Vagina (tissue), 2 donors: ENCODE measurements at regions not wholly inside any gene's neighbourhood (a gene's known extent, or its start where the extent isn't known, plus 50 kb on each side); places are given as distances from the start of the nearest gene placed in this dataset.

Experiments used
- DNase-seq, 2 donors: peaks; one replicate each; pipeline ENCODE4 v3.0.0-alpha.2; 2017; ENCODE audit errors: extremely low spot score in 2 of 2
- H3K27ac ChIP-seq: fragments of 200-600 bp; sonication (generic); one replicate; pipeline ENCODE4 v1.5.1; 2019
- H3K27me3 ChIP-seq: fragments of 200-600 bp; sonication (generic); one replicate; pipeline ENCODE4 v1.5.1; 2019
- H3K36me3 ChIP-seq, 2 donors: fragments of 200-600 bp; sonication (generic); one replicate each; pipeline ENCODE4 v1.5.1; 2017 to 2019
- H3K4me1 ChIP-seq: fragments of 200-600 bp; sonication (generic); one replicate; pipeline ENCODE4 v1.5.1; 2019
- H3K4me3 ChIP-seq, 2 donors: fragments of 200-600 bp; sonication (generic); 1 replicate in 1 of 2; 2 replicates in 1 of 2; pipeline ENCODE4 v1.5.1; 2016 to 2019
- H3K9me3 ChIP-seq: fragments of 200-600 bp; sonication (generic); one replicate; pipeline ENCODE4 v1.5.1; 2019
- POLR2A ChIP-seq, 2 donors: fragments of 450-650 bp; IDR thresholded peaks; one replicate each; pipeline ENCODE4 v1.6.1; 2017; ENCODE audit warnings: antibody characterized with exemption in 2 of 2, mild to moderate bottlenecking in 2 of 2, moderate library complexity in 2 of 2
- POLR2AphosphoS5 ChIP-seq, 2 donors: sonication (generic); formaldehyde crosslinking; IDR thresholded peaks; one replicate each; pipeline ENCODE4 v1.9.0; 2017; ENCODE audit warnings: antibody characterized with exemption in 2 of 2, mild to moderate bottlenecking in 2 of 2, low read depth in 1 of 2; ENCODE audit not compliant: insufficient read depth in 1 of 2
- intact Hi-C: fragments of 100-400 bp; cut with DNase I; formaldehyde crosslinking; loops from one replicate; pipeline ENCODE4 v1.15.1; 2023
- TF ChIP-seq, protein P1 (sequence below), 3 experiments: fragments of 450-650 bp in 2 of 3; fragments of 200-600 bp in 1 of 3; sonication (generic) in 1 of 3; IDR thresholded peaks; one replicate each; pipeline ENCODE4 v1.5.1; 2017 to 2019; ENCODE audit warnings: antibody characterized with exemption in 3 of 3, mild to moderate bottlenecking in 2 of 3, moderate library complexity in 2 of 3

GRCh38 chr11:86726118-86726753 lies 53.8 kb upstream of the ME3 start:
- TF ChIP-seq POLR2A (IDR thresholded peaks at IDR 0.05) = no peak
- no peak for TF ChIP-seq POLR2AphosphoS5 (IDR thresholded peaks at IDR 0.05; ENCODE audit: insufficient read depth in 1 of 2, low read depth in 1 of 2)
- TF ChIP-seq, protein P1, sequence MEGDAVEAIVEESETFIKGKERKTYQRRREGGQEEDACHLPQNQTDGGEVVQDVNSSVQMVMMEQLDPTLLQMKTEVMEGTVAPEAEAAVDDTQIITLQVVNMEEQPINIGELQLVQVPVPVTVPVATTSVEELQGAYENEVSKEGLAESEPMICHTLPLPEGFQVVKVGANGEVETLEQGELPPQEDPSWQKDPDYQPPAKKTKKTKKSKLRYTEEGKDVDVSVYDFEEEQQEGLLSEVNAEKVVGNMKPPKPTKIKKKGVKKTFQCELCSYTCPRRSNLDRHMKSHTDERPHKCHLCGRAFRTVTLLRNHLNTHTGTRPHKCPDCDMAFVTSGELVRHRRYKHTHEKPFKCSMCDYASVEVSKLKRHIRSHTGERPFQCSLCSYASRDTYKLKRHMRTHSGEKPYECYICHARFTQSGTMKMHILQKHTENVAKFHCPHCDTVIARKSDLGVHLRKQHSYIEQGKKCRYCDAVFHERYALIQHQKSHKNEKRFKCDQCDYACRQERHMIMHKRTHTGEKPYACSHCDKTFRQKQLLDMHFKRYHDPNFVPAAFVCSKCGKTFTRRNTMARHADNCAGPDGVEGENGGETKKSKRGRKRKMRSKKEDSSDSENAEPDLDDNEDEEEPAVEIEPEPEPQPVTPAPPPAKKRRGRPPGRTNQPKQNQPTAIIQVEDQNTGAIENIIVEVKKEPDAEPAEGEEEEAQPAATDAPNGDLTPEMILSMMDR (IDR thresholded peaks at IDR 0.05) = no peak
- intact Hi-C loops = no loop called here
- Histone ChIP-seq H3K4me3 (no peak overlapping the region), H3K36me3 (no peaks in the 10 kb centered on the region), H3K27ac (no peak overlapping the region), H3K9me3 (peaks cover 5% of the 10 kb centered on the region), H3K27me3 (no peaks in the 10 kb centered on the region), H3K4me1 (no peaks in the 10 kb centered on the region)
- DNase-seq = no peak

DNA sequence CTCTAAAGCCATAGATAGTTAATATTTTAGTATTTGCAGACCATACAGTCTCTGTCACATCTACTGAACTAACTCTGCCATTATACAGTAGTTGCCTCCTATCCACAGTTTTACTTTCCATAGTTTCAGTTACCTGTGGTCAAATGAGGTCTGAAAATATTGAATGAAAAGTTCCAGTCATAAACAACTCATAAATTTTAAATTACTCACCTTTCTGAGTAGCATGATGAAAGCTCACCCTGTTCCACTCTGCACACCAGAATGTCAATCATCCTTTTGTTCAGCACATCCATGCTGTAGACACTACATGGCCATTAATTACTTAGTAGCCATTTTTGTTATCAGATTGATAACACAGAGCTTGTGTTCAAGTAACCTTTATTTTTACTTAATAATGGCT lies 51.7 kb upstream of the ME3 start:
- Histone ChIP-seq H3K27ac (no peak overlapping the region), H3K36me3 (no peaks in the 10 kb centered on the region), H3K27me3 (no peaks in the 10 kb centered on the region), H3K4me1 (peaks cover 15% of the 10 kb centered on the region), H3K4me3 (no peak overlapping the region), H3K9me3 (peaks cover 5% of the 10 kb centered on the region)
- no peak for TF ChIP-seq POLR2AphosphoS5 (IDR thresholded peaks at IDR 0.05; ENCODE audit: insufficient read depth in 1 of 2, low read depth in 1 of 2)
- intact Hi-C loops = no loop called here
- DNase-seq = no peak

DNA sequence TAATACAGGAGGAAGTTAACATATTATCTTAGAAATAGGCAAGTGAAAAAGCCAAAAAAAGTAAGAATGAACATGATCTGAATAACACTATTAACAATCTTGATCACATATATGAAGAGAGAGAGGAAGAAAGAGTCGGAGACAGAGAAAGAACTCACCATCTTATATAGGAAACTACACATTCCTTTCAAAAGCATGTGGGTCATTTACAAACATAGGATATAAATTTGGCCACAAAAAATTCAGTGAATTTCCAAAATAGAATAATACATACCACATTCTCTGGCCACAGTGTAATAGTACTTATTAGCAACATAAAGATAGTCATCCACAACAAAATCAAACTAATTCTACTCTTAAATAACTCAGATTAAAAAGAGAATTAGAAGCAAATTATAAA lies 50.9 kb upstream of the ME3 start:
- Histone ChIP-seq H3K4me3 (no peak overlapping the region), H3K36me3 (no peaks in the 10 kb centered on the region), H3K4me1 (peaks cover 15% of the 10 kb centered on the region), H3K27ac (no peak overlapping the region), H3K27me3 (no peaks in the 10 kb centered on the region), H3K9me3 (peaks cover 5% of the 10 kb centered on the region)
- DNase-seq = no peak
- TF ChIP-seq POLR2AphosphoS5 (IDR thresholded peaks at IDR 0.05; ENCODE audit: insufficient read depth in 1 of 2, low read depth in 1 of 2) = no peak
- TF ChIP-seq, protein P1 (IDR thresholded peaks at IDR 0.05) = no peak
- TF ChIP-seq POLR2A (IDR thresholded peaks at IDR 0.05) = no peak
- intact Hi-C loops = no loop called here

GRCh38 chr11:86722748-86723147 lies 50.3 kb upstream of the ME3 start:
- intact Hi-C loops = no loop called here
- Histone ChIP-seq H3K27me3 (no peaks in the 10 kb centered on the region), H3K9me3 (peaks cover 5% of the 10 kb centered on the region), H3K36me3 (no peaks in the 10 kb centered on the region), H3K4me1 (peaks cover 15% of the 10 kb centered on the region), H3K4me3 (no peak overlapping the region), H3K27ac (no peak overlapping the region)
- no peak for TF ChIP-seq POLR2AphosphoS5 (IDR thresholded peaks at IDR 0.05; ENCODE audit: insufficient read depth in 1 of 2, low read depth in 1 of 2)
- no peak for TF ChIP-seq POLR2A (IDR thresholded peaks at IDR 0.05)
- TF ChIP-seq, protein P1 (IDR thresholded peaks at IDR 0.05) = no peak
- no peak for DNase-seq
